ENCODE measurements at regions not wholly inside any gene's neighbourhood (a gene's known extent, or its start where the extent isn't known, plus 50 kb on each side); places are given as distances from the start of the nearest gene placed in this dataset.

DNA sequence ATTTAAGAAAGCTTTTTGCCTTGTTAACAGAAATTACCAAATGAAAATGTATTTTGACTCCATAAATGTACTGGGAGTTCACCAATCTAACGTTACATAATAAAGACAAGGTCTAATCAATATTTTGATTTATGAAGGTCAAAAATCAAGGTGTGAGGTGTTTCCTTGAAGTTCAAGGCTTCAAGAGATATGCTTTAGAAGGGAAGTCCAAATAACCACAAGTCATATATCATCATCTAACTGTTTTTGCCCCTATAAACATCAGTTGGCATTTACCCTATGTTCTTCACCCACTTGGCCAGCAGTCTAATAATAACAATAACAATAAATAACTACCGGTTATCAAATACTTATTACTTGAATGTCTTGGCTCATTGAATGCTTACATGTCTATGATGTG is 196.1 kb upstream of the ID2 start:
- TF ChIP-seq, protein P1, sequence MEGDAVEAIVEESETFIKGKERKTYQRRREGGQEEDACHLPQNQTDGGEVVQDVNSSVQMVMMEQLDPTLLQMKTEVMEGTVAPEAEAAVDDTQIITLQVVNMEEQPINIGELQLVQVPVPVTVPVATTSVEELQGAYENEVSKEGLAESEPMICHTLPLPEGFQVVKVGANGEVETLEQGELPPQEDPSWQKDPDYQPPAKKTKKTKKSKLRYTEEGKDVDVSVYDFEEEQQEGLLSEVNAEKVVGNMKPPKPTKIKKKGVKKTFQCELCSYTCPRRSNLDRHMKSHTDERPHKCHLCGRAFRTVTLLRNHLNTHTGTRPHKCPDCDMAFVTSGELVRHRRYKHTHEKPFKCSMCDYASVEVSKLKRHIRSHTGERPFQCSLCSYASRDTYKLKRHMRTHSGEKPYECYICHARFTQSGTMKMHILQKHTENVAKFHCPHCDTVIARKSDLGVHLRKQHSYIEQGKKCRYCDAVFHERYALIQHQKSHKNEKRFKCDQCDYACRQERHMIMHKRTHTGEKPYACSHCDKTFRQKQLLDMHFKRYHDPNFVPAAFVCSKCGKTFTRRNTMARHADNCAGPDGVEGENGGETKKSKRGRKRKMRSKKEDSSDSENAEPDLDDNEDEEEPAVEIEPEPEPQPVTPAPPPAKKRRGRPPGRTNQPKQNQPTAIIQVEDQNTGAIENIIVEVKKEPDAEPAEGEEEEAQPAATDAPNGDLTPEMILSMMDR (conservative IDR thresholded peaks at IDR 0.05; ENCODE audit: low read length) = no peak
- TF ChIP-seq EZH2phosphoT487 (IDR thresholded peaks at IDR 0.05; ENCODE audit: borderline replicate concordance) = no peak

Data from Loucy (cell line).